Uterus (tissue), 3 donors: ENCODE measurements at regions not wholly inside any gene's neighbourhood (a gene's known extent, or its start where the extent isn't known, plus 50 kb on each side); places are given as distances from the start of the nearest gene placed in this dataset.

Experiments
- DNase-seq, 2 donors: peaks; one replicate each; pipeline ENCODE4 v3.0.0-alpha.2; 2019 to 2020
- H3K27ac ChIP-seq, 2 donors: fragments of 200-600 bp; sonication (generic); 1 replicate in 1 of 2; 2 replicates in 1 of 2; pipeline ENCODE4 v1.5.1; 2016 to 2018
- H3K27me3 ChIP-seq, 2 donors: fragments of 200-600 bp; sonication (generic); one replicate each; pipeline ENCODE4 v1.5.1; 2018 to 2019; ENCODE audit warnings: control low read depth in 1 of 2
- H3K36me3 ChIP-seq, 2 donors: fragments of 200-600 bp; sonication (generic); one replicate each; pipeline ENCODE4 v1.5.1; 2019; ENCODE audit warnings: control low read depth in 1 of 2
- H3K4me1 ChIP-seq, 2 donors: fragments of 200-600 bp; sonication (generic); one replicate each; pipeline ENCODE4 v1.5.1; 2018 to 2019; ENCODE audit warnings: control low read depth in 1 of 2
- H3K4me3 ChIP-seq, 2 donors: fragments of 200-600 bp; sonication (generic); 1 replicate in 1 of 2; 2 replicates in 1 of 2; pipeline ENCODE4 v1.5.1; 2018 to 2019; ENCODE audit warnings: mild to moderate bottlenecking in 1 of 2
- H3K9me3 ChIP-seq, 2 donors: fragments of 200-600 bp; sonication (generic); one replicate each; pipeline ENCODE4 v1.5.1; 2019; ENCODE audit warnings: control low read depth in 1 of 2
- CTCF ChIP-seq, 4 experiments: fragments of 200-600 bp in 2 of 4; fragments of 450-650 bp in 2 of 4; sonication (generic) in 2 of 4; IDR thresholded peaks; one replicate each; pipeline ENCODE4 v1.5.1; 2016 to 2019; ENCODE audit warnings: antibody characterized with exemption in 4 of 4, mild to moderate bottlenecking in 2 of 4, moderate library complexity in 1 of 4
- POLR2A ChIP-seq, 2 donors: fragments of 450-650 bp; IDR thresholded peaks; one replicate each; pipeline ENCODE4 v1.6.1; 2016; ENCODE audit warnings: antibody characterized with exemption in 2 of 2, mild to moderate bottlenecking in 1 of 2, moderate library complexity in 1 of 2
- intact Hi-C: fragments of 100-400 bp; cut with DNase I; formaldehyde crosslinking; loops from one replicate; pipeline ENCODE4 v1.15.1; 2023; ENCODE audit warnings: low total_unique reads
- donor health status: DM: yes; HTN: yes; CAD: no.

- Histone ChIP-seq H3K4me3 (no peak overlapping the region), H3K36me3 (no peaks in the 10 kb centered on the region), H3K27ac (no peak overlapping the region), H3K27me3 (no peaks in the 10 kb centered on the region), H3K4me1 (no peaks in the 10 kb centered on the region), H3K9me3 (no peaks in the 10 kb centered on the region)
- TF ChIP-seq POLR2A (IDR thresholded peaks at IDR 0.05) = no peak
- no peak for TF ChIP-seq CTCF (IDR thresholded peaks at IDR 0.05)
- DNase-seq = no peak
- intact Hi-C loops = no loop called here
Measured at GRCh38 chr22:27447289-27447688, 354.3 kb downstream of the MN1 start.

GRCh38 chr22:27450448-27450847, 351.1 kb downstream of the MN1 start:
- DNase-seq = no peak
- intact Hi-C loops = no loop called here
- Histone ChIP-seq H3K4me1 (no peaks in the 10 kb centered on the region), H3K36me3 (no peaks in the 10 kb centered on the region), H3K4me3 (no peak overlapping the region), H3K27me3 (no peaks in the 10 kb centered on the region), H3K27ac (no peak overlapping the region), H3K9me3 (no peaks in the 10 kb centered on the region)
- TF ChIP-seq CTCF (IDR thresholded peaks at IDR 0.05) (no peak), POLR2A (IDR thresholded peaks at IDR 0.05) (no peak)

GRCh38 chr22:27452245-27452644, 349.3 kb downstream of the MN1 start:
- H3K36me3 ChIP-seq = no peaks in the 10 kb centered on the region
- H3K4me1 ChIP-seq = no peaks in the 10 kb centered on the region
- no peaks in the 10 kb centered on the region for H3K9me3 ChIP-seq
- DNase-seq = no peak
- H3K27ac ChIP-seq = no peak overlapping the region
- H3K27me3 ChIP-seq = no peaks in the 10 kb centered on the region
- H3K4me3 ChIP-seq = no peak overlapping the region
- intact Hi-C loops = no loop called here
- TF ChIP-seq POLR2A (IDR thresholded peaks at IDR 0.05) (no peak), CTCF (IDR thresholded peaks at IDR 0.05) (no peak)

GRCh38 chr22:27452922-27453321, 348.6 kb downstream of the MN1 start:
- no peak for DNase-seq
- H3K4me1 ChIP-seq = no peaks in the 10 kb centered on the region
- no peak overlapping the region for H3K4me3 ChIP-seq
- intact Hi-C loops = no loop called here
- H3K9me3 ChIP-seq = no peaks in the 10 kb centered on the region
- TF ChIP-seq POLR2A (IDR thresholded peaks at IDR 0.05) (no peak), CTCF (IDR thresholded peaks at IDR 0.05) (no peak)
- no peaks in the 10 kb centered on the region for H3K36me3 ChIP-seq
- H3K27ac ChIP-seq = no peak overlapping the region
- H3K27me3 ChIP-seq = no peaks in the 10 kb centered on the region

- TF ChIP-seq CTCF (IDR thresholded peaks at IDR 0.05) (no peak), POLR2A (IDR thresholded peaks at IDR 0.05) (no peak)
- intact Hi-C loops = no loop called here
- H3K4me3 ChIP-seq = no peak overlapping the region
- H3K4me1 ChIP-seq = no peaks in the 10 kb centered on the region
- H3K9me3 ChIP-seq = no peaks in the 10 kb centered on the region
- H3K27ac ChIP-seq = no peak overlapping the region
- DNase-seq = no peak
- no peaks in the 10 kb centered on the region for H3K27me3 ChIP-seq
- H3K36me3 ChIP-seq = no peaks in the 10 kb centered on the region
Measured at GRCh38 chr22:27453725-27454124, 347.8 kb downstream of the MN1 start.
